Activated CD4-positive, alpha-beta memory T cell treated with anti-CD3 and anti-CD28 coated beads, Interleukin-2, amount 10 ng/mL, durations not matched to agents 7 days and 5 days (primary cell): ENCODE measurements at regions not wholly inside any gene's neighbourhood (a gene's known extent, or its start where the extent isn't known, plus 50 kb on each side); places are given as distances from the start of the nearest gene placed in this dataset.
"Not testable (repeated sequence)": the region's sequence is repeated elsewhere in the genome, so short reads cannot be mapped to it uniquely, and the experiment has no call there.

Experiments used
- CTCF ChIA-PET: fragments of 350-600 bp; sonication (Branson Sonifier 250); formaldehyde crosslinking; loops from one replicate; lab custom pipeline; 2021; ENCODE audit warnings: antibody characterized with exemption, inconsistent platforms; lab: Charles Lee
- POLR2A ChIA-PET: fragments of 350-600 bp; sonication (Branson Sonifier 250); formaldehyde crosslinking; loops from one replicate; lab custom pipeline; 2021; ENCODE audit warnings: antibody characterized with exemption; lab: Charles Lee
- DNase-seq: peaks from one replicate; pipeline ENCODE4 v3.0.0-alpha.2; 2020
- H3K27ac Mint-ChIP-seq: one replicate; pipeline ENCODE4 v1.8.0; 2021; ENCODE audit warnings: mild to moderate bottlenecking, mixed read lengths
- H3K27me3 Mint-ChIP-seq: one replicate; pipeline ENCODE4 v1.8.0; 2021; ENCODE audit warnings: mixed read lengths
- H3K36me3 Mint-ChIP-seq: one replicate; pipeline ENCODE4 v1.8.0; 2021; ENCODE audit warnings: low read depth, mixed read lengths
- H3K4me1 Mint-ChIP-seq: one replicate; pipeline ENCODE4 v1.8.0; 2021; ENCODE audit warnings: mixed read lengths
- H3K4me3 Mint-ChIP-seq: one replicate; pipeline ENCODE4 v1.8.0; 2021; ENCODE audit warnings: mild to moderate bottlenecking, mixed read lengths
- H3K9me3 Mint-ChIP-seq: one replicate; pipeline ENCODE4 v1.8.0; 2021; ENCODE audit warnings: mixed read lengths

GRCh38 chrX:79026742-79027141 lies 81.6 kb downstream of the P2RY10 start:
- H3K4me3 Mint-ChIP-seq, H3K27ac Mint-ChIP-seq, DNase-seq, H3K4me1 Mint-ChIP-seq, H3K9me3 Mint-ChIP-seq, POLR2A ChIA-PET, CTCF ChIA-PET, H3K27me3 Mint-ChIP-seq, H3K36me3 Mint-ChIP-seq: not testable (repeated sequence)

GRCh38 chrX:79035421-79035820 lies 90.2 kb downstream of the P2RY10 start:
- Mint-ChIP-seq H3K4me1 (peaks cover 9% of the 10 kb centered on the region), H3K36me3 (no peaks in the 10 kb centered on the region), H3K27ac (no peak overlapping the region), H3K9me3 (no peaks in the 10 kb centered on the region), H3K27me3 (no peaks in the 10 kb centered on the region), H3K4me3 (no peak overlapping the region)
- DNase-seq, result no peak
- CTCF ChIA-PET, result no interaction called here
- POLR2A ChIA-PET, result no interaction called here

DNA sequence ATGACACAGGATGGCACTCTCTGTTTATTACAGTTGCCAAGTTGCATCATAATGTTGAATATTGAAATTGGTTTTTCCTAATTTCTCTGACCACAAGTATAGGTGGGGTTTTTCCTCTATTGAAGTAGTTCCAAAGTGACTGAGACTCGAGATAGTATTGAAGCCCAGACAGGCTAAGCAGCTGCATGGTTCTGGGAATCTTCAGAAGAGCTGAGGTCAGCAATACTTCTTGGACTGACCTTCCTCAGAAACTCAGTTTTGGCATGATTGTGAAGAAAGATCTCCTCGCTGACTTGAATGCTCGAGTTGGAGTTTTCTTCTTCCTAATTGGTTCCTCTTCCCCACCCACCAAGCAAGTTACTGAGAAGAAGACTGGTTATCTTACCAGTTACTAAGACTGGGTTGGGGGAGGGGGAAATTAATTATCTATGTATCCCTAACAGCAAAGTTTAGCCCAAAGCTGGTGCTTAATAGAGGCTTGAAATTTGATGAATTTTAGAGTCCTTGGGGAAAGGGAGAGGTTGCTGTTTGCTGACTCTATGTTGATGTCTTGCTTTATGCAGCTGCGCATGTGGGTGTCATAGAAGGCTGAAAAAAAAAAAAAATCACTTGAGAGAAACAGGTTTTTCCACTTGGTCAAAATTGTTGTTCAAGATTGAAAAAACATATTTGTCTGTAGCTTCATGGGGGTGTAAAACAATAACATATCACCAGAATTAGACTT lies 91.1 kb downstream of the P2RY10 start:
- Mint-ChIP-seq H3K36me3 (peaks cover 5% of the 10 kb centered on the region), H3K9me3 (no peaks in the 10 kb centered on the region), H3K27ac (no peak overlapping the region), H3K4me3 (no peak overlapping the region), H3K4me1 (peaks cover 9% of the 10 kb centered on the region), H3K27me3 (no peaks in the 10 kb centered on the region)
- ChIA-PET POLR2A (no interaction called here), CTCF (no interaction called here)
- no peak for DNase-seq

GRCh38 chrX:79065696-79066095 lies 78.8 kb upstream of the GPR174 start:
- Mint-ChIP-seq H3K27ac (no peak overlapping the region), H3K36me3 (no peaks in the 10 kb centered on the region), H3K9me3 (peaks cover 3% of the 10 kb centered on the region), H3K27me3 (no peaks in the 10 kb centered on the region), H3K4me3 (no peak overlapping the region), H3K4me1 (no peaks in the 10 kb centered on the region)
- DNase-seq, result no peak
- CTCF ChIA-PET, result no interaction called here
- POLR2A ChIA-PET, result no interaction called here

GRCh38 chrX:79078114-79078513 lies 66.4 kb upstream of the GPR174 start:
- no peak overlapping the region for H3K27ac Mint-ChIP-seq
- peak overlapping the region; percentile 24 for H3K4me3 Mint-ChIP-seq
- no peak for DNase-seq
- POLR2A ChIA-PET, result interaction anchor here (1.2 kb wide), 1 partner anchor 132 kb away, joined by 4 read pairs; the partner anchor contains the start of gene P2RY10
- no peaks in the 10 kb centered on the region for H3K27me3 Mint-ChIP-seq
- H3K36me3 Mint-ChIP-seq, result no peaks in the 10 kb centered on the region
- CTCF ChIA-PET, result no interaction called here
- peaks cover 21% of the 10 kb centered on the region for H3K4me1 Mint-ChIP-seq
- H3K9me3 Mint-ChIP-seq, result peaks cover 3% of the 10 kb centered on the region

DNA sequence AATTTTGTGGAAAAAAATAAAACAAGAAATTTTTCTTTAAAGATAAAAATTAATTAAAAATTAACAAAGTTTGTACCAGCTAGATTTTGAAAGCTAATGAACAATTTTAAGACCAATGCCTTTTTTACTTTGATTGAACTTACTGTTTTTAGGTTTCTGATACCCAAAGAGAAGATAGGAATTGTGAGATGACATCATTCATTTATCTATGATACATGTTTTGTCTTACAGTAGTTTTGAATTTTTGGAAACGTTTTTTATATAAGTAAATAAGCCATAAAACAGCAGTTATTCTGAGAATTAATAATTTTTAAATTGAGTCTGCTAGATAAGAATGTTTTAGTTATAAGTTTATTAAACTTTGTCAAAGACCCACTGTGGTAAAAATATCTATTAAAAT lies 65.0 kb upstream of the GPR174 start:
- POLR2A ChIA-PET, result no interaction called here
- Mint-ChIP-seq H3K36me3 (no peaks in the 10 kb centered on the region), H3K9me3 (no peaks in the 10 kb centered on the region), H3K27me3 (no peaks in the 10 kb centered on the region), H3K27ac (no peak overlapping the region), H3K4me3 (no peak overlapping the region), H3K4me1 (peaks cover 25% of the 10 kb centered on the region)
- no peak for DNase-seq
- CTCF ChIA-PET, result interaction anchor here (3.8 kb wide), 1 partner anchor 524 kb away, joined by 14 read pairs; no protein-coding TSS in a partner anchor

- no peaks in the 10 kb centered on the region for H3K9me3 Mint-ChIP-seq
- no peaks in the 10 kb centered on the region for H3K36me3 Mint-ChIP-seq
- ChIA-PET POLR2A (no interaction called here), CTCF (interaction anchor here (2.1 to 3.8 kb wide), 2 partner anchors 190 to 525 kb away, joined by 11 to 14 read pairs; no protein-coding TSS in a partner anchor)
- H3K27me3 Mint-ChIP-seq, result no peaks in the 10 kb centered on the region
- H3K4me1 Mint-ChIP-seq, result peaks cover 29% of the 10 kb centered on the region
- H3K4me3 Mint-ChIP-seq, result no peak overlapping the region
- no peak for DNase-seq
- no peak overlapping the region for H3K27ac Mint-ChIP-seq
These were observed 64.3 kb upstream of the GPR174 start for GRCh38 chrX:79080141-79080540.

GRCh38 chrX:79081895-79082512 lies 62.5 kb upstream of the GPR174 start:
- Mint-ChIP-seq H3K36me3 (peaks cover 2% of the 10 kb centered on the region), H3K4me1 (peaks cover 30% of the 10 kb centered on the region), H3K27me3 (no peaks in the 10 kb centered on the region), H3K4me3 (peak overlapping the region; percentile 43), H3K9me3 (no peaks in the 10 kb centered on the region), H3K27ac (no peak overlapping the region)
- no peak for DNase-seq
- CTCF ChIA-PET, result interaction anchor here (0.6 to 3.8 kb wide), 13 partner anchors 26 to 957 kb away, joined by 3 to 14 read pairs (median 4); partner anchors contain the start of gene GPR174
- POLR2A ChIA-PET, result interaction anchor here (0.7 to 2.2 kb wide), 6 partner anchors 26 to 136 kb away, joined by 3 to 8 read pairs (median 4); partner anchors contain the start of gene GPR174

DNA sequence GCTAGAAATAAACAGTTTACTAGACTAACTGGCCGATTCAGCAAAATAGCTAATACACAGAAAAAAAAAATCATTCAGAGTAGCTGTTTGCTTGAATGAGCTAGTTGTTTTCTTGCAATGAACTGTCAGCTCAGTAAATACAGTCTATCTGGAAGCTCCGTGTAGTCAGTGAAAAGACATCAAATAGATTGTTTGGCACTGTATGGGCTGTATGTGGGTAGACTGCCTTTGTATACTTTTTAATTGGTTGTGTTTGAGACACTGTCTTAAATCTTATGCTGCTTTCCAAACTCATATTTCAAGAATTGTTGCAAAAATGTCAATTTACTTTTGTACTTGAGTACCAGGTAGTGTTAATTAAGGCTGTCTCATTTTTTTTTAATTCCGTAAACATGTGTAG lies 61.6 kb upstream of the GPR174 start:
- Mint-ChIP-seq H3K4me3 (peak overlapping the region; percentile 6), H3K4me1 (peaks cover 32% of the 10 kb centered on the region), H3K27ac (peak overlapping the region; percentile 4), H3K27me3 (no peaks in the 10 kb centered on the region), H3K9me3 (no peaks in the 10 kb centered on the region), H3K36me3 (peaks cover 2% of the 10 kb centered on the region)
- ChIA-PET POLR2A (interaction anchor here (0.8 to 2.2 kb wide), 7 partner anchors 25 to 283 kb away, joined by 3 to 8 read pairs (median 4); partner anchors contain the start of gene GPR174), CTCF (interaction anchor here (0.9 to 3.8 kb wide), 4 partner anchors 25 to 528 kb away, joined by 5 to 14 read pairs (median 6); no protein-coding TSS in a partner anchor)
- DNase-seq, result no peak

DNA sequence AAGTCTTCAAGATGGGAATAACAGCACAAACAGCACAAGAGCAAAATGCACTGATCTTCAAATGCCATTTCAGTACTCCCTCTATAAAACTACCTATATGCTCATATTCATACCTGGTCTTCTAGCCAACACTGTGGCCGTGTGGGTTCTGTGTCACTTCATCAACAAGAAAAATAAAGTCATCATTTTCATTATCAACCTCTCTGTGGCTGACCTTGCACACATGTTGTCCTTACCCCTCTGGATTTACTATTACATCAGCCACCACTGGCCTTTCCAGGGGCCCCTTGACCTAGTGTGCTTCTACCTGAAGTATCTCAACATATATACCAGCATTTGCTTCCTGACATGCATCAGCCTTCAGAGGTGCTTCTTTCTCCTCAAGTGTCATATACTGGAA lies 59.6 kb upstream of the GPR174 start:
- no peak for DNase-seq
- ChIA-PET POLR2A (no interaction called here), CTCF (no interaction called here)
- H3K36me3 Mint-ChIP-seq, result peaks cover 2% of the 10 kb centered on the region
- H3K4me1 Mint-ChIP-seq, result peaks cover 33% of the 10 kb centered on the region
- no peak overlapping the region for H3K4me3 Mint-ChIP-seq
- H3K27me3 Mint-ChIP-seq, result no peaks in the 10 kb centered on the region
- H3K27ac Mint-ChIP-seq, result no peak overlapping the region
- H3K9me3 Mint-ChIP-seq, result no peaks in the 10 kb centered on the region

DNA sequence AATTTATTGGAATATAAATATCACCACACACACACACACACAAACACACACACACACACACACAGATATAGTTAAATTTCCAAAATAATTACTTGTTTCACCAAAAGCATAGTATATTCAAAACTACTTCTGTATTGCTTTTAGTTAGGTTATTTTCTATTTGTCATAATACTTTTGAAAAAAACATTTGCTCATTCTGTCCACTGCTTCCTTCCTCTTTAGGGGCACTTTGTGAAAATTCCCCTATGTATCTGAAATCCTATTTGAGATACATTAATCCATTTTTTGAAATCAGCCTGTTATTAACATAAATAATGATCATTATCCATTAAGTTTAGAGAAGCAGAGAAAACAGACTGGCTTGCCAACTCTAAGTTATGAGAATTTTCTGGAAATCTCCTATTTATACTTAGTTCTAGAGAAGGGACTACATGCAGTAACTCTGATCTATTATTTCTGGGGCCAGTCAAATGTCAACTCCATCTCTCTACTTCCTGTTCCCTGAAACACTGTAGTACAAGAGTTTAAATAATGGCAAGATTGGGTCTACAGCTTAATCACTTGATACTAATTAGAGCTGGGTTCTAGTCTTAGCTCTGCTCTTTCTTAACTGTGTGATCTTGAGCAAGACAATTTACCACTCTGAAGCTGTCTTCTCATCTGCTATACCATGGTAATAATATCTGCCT lies 54.4 kb upstream of the GPR174 start:
- DNase-seq, result no peak
- Mint-ChIP-seq H3K4me1 (peaks cover 28% of the 10 kb centered on the region), H3K36me3 (peaks cover 4% of the 10 kb centered on the region), H3K4me3 (no peak overlapping the region), H3K27ac (no peak overlapping the region), H3K27me3 (no peaks in the 10 kb centered on the region), H3K9me3 (no peaks in the 10 kb centered on the region)
- ChIA-PET POLR2A (interaction anchor here (0.6 kb wide), 1 partner anchor 61 kb away, joined by 3 read pairs; no protein-coding TSS in a partner anchor), CTCF (no interaction called here)

DNA sequence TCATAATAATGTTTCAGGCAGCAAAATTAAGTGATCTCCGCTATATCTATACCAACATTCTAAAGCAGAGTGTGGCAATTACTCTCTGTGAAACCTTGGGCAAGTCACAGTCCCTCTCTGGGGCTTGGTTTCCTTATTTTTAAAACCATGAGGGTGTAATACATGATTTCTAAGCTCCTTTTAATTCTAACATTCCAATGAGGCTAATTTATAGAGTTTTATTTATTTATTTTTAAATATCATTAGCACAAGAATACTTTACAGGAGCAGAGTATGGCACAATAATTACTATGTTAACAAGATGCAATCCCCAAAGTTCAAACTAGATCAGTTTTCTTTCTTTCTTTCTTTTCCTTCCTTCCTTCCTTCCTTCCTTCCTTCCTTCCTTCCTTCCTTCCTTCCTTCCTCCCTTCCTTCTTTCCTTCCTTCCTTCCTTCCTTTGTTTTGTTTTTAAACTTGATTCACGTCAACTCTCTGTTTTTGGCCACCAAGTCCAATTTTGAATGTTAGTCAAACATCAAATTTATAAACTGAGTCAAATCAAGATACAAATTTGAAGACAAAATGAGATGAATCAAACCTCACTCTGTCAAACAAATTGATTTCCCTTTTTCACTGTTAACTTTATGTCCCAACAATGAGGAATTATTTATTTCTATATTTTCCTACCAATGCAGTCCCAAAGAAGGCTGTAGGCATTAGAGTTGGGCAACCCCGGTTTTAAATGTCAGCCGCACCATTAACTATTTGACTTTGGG lies 50.2 kb upstream of the GPR174 start:
- DNase-seq, result no peak
- Mint-ChIP-seq H3K27ac (no peak overlapping the region), H3K36me3 (peaks cover 9% of the 10 kb centered on the region), H3K4me3 (no peak overlapping the region), H3K4me1 (peaks cover 57% of the 10 kb centered on the region), H3K9me3 (no peaks in the 10 kb centered on the region), H3K27me3 (no peaks in the 10 kb centered on the region)
- CTCF ChIA-PET, result no interaction called here
- POLR2A ChIA-PET, result interaction anchor here (3.0 kb wide), 1 partner anchor 13 kb away, joined by 16 read pairs; no protein-coding TSS in a partner anchor
